ENCODE measurements at regions not wholly inside any gene's neighbourhood (a gene's known extent, or its start where the extent isn't known, plus 50 kb on each side); places are given as distances from the start of the nearest gene placed in this dataset.

GRCh38 chr16:27123795-27124409, 57.2 kb downstream of the C16orf82 start:
- DNase-seq (ENCODE audit: extremely low spot score, insufficient read length, low read depth) (no peak), FAIRE-seq (no peak)

DNA sequence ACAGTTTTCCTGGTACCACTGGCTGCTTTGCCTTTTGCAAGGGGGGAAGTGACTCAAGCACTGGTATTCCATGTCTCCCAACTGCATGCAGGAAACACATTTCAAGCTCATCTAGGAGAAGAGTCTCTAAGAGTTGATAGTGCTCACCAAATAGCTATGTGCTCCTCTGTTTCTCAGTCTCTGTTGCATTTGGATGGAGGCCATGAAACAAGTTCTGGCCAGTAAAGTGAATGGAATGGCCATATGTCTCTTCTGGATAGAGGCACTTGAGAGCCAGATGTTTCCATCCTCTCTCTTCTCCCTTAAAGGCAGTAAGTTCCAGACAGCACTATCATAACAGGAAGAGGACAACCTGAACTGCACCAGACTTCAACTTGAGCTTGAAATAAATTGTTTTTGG, 60.6 kb downstream of the C16orf82 start:
- FAIRE-seq: no peak
- no peak for DNase-seq (ENCODE audit: extremely low spot score, insufficient read length, low read depth)

DNA sequence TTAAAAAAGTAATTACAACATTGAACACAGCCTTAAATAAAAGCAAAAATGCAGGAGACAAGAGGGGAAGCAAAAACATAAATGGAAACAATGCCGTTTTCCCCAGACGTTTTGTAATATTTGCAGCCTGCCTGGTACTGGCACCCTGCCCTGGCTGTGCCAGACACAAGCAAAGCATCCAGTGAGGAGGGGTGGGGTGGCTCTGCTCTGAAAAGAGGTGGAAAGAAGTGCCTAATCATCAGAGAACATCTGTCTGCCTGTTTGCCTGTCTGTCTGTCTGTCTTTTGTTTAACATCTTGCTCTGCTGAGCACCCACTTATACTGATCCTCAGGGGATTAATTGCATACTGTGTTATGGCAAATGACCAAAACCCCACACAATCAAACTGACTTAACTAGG, 62.7 kb downstream of the C16orf82 start:
- FAIRE-seq (no peak), DNase-seq (ENCODE audit: extremely low spot score, insufficient read length, low read depth) (no peak)

- FAIRE-seq (no peak), DNase-seq (ENCODE audit: extremely low spot score, insufficient read length, low read depth) (no peak)
Measured at GRCh38 chr16:27138257-27138656, 65.1 kb upstream of the KDM8 start.

DNA sequence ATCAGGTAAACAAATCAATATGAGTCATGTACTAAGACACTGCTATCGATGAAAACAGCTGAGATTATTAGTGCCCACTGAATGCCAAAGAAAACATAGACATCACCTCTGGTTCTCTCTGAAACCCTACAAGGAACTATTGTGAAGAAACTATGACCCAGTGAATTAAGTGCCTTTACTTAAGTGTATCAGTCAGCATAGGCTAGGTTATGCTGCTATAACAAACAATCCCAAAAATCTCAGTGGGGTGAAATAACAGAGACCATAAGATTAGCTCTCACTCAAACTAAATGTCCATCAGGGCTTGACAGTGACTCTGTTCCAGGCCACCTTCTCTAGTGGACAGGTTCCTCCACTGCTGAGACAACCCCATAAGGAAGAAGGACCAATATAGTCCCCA, 57.7 kb upstream of the KDM8 start:
- DNase-seq (ENCODE audit: extremely low spot score, insufficient read length, low read depth) (no peak), FAIRE-seq (no peak)

- DNase-seq (ENCODE audit: extremely low spot score, insufficient read length, low read depth) (no peak), FAIRE-seq (peak; percentile 86)
Measured at GRCh38 chr16:27149986-27150385, 53.3 kb upstream of the KDM8 start.

DNA sequence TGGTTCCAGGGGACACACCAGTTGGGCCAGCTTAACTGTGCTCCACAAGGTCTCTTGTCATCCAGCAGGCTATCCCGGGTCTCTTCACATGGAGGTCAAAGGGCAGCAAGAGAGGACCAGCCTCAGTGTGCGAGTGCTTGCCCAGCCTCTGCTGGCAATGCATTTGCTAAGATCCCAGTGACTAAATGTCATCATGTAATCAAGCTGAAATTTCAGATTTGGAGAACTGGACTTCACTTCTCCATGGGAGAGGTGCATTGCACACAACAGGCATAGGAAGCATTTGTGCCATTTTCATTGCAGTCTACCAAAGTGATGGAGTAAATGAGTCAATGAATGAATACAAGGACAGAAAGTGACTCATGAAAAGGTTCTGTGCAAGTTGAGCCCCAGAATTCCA, 51.2 kb upstream of the KDM8 start:
- DNase-seq (ENCODE audit: extremely low spot score, insufficient read length, low read depth) (no peak), FAIRE-seq (no peak)

- DNase-seq (ENCODE audit: extremely low spot score, insufficient read length, low read depth) (no peak), FAIRE-seq (no peak)
Measured at GRCh38 chr16:27152801-27153200, 50.5 kb upstream of the KDM8 start.

Data from GM18507 (cell line).